Dendritic cell treated with granulocyte-macrophage colony-stimulating factor and Interleukin-4, amounts not matched to agents 40 ng/mL and 50 ng/mL, for 4 days (primary cell): ENCODE measurements at regions not wholly inside any gene's neighbourhood (a gene's known extent, or its start where the extent isn't known, plus 50 kb on each side); places are given as distances from the start of the nearest gene placed in this dataset.

ENCODE experiments used
- H3K27ac Mint-ChIP-seq: one replicate; pipeline ENCODE4 v1.8.0; 2022; ENCODE audit warnings: mild to moderate bottlenecking, mixed read lengths
- H3K27me3 Mint-ChIP-seq: one replicate; pipeline ENCODE4 v1.8.0; 2022; ENCODE audit warnings: mild to moderate bottlenecking, mixed read lengths
- H3K36me3 Mint-ChIP-seq: one replicate; pipeline ENCODE4 v1.8.0; 2022; ENCODE audit warnings: low read depth, mixed read lengths
- H3K4me1 Mint-ChIP-seq: one replicate; pipeline ENCODE4 v1.8.0; 2022; ENCODE audit warnings: low read depth, mixed read lengths
- H3K4me3 Mint-ChIP-seq: one replicate; pipeline ENCODE4 v1.8.0; 2022; ENCODE audit warnings: mild to moderate bottlenecking, moderate library complexity, mixed read lengths
- H3K9me3 Mint-ChIP-seq: one replicate; pipeline ENCODE4 v1.8.0; 2022; ENCODE audit warnings: mixed read lengths
- intact Hi-C: fragments of 100-400 bp; cut with micrococcal nuclease; formaldehyde crosslinking; loops from one replicate; pipeline ENCODE4 v1.15.0; 2022

- H3K27ac Mint-ChIP-seq, result no peak overlapping the region
- peaks cover 2% of the 10 kb centered on the region for H3K27me3 Mint-ChIP-seq
- H3K4me3 Mint-ChIP-seq, result no peak overlapping the region
Measured at GRCh38 chr5:124871303-124871702, 124.9 kb upstream of the ZNF608 start.

GRCh38 chr5:124872086-124872485 is 125.6 kb upstream of the ZNF608 start:
- intact Hi-C loops, result loop anchor here (1.0 kb wide), 1 partner anchor 9 kb away; no protein-coding TSS in a partner anchor

More at GRCh38 chr5:124871303-124871702, 124.9 kb upstream of the ZNF608 start:
- intact Hi-C loops, result no loop called here
- Mint-ChIP-seq H3K36me3 (no peaks in the 10 kb centered on the region), H3K9me3 (no peaks in the 10 kb centered on the region), H3K4me1 (peaks cover 10% of the 10 kb centered on the region)

GRCh38 chr5:124872615-124873014 is 126.2 kb upstream of the ZNF608 start:
- Mint-ChIP-seq H3K4me3 (no peak overlapping the region), H3K9me3 (no peaks in the 10 kb centered on the region), H3K27ac (no peak overlapping the region), H3K36me3 (no peaks in the 10 kb centered on the region), H3K27me3 (no peaks in the 10 kb centered on the region), H3K4me1 (no peaks in the 10 kb centered on the region)
- intact Hi-C loops, result loop anchor here (1.0 kb wide), 1 partner anchor 9 kb away; no protein-coding TSS in a partner anchor

More at GRCh38 chr5:124872086-124872485, 125.6 kb upstream of the ZNF608 start:
- H3K27me3 Mint-ChIP-seq, result no peaks in the 10 kb centered on the region
- no peak overlapping the region for H3K27ac Mint-ChIP-seq
- H3K9me3 Mint-ChIP-seq, result no peaks in the 10 kb centered on the region
- no peak overlapping the region for H3K4me3 Mint-ChIP-seq
- no peaks in the 10 kb centered on the region for H3K36me3 Mint-ChIP-seq
- peaks cover 2% of the 10 kb centered on the region for H3K4me1 Mint-ChIP-seq

- no peaks in the 10 kb centered on the region for H3K36me3 Mint-ChIP-seq
- intact Hi-C loops, result no loop called here
- no peaks in the 10 kb centered on the region for H3K9me3 Mint-ChIP-seq
- H3K27me3 Mint-ChIP-seq, result no peaks in the 10 kb centered on the region
- H3K4me3 Mint-ChIP-seq, result no peak overlapping the region
- no peak overlapping the region for H3K27ac Mint-ChIP-seq
- no peaks in the 10 kb centered on the region for H3K4me1 Mint-ChIP-seq
Measured at GRCh38 chr5:124873188-124873587, 126.7 kb upstream of the ZNF608 start.

GRCh38 chr5:124873713-124874112 is 127.3 kb upstream of the ZNF608 start:
- Mint-ChIP-seq H3K27ac (no peak overlapping the region), H3K9me3 (no peaks in the 10 kb centered on the region), H3K4me1 (peaks cover 2% of the 10 kb centered on the region), H3K36me3 (no peaks in the 10 kb centered on the region), H3K4me3 (no peak overlapping the region), H3K27me3 (no peaks in the 10 kb centered on the region)
- intact Hi-C loops, result no loop called here

- intact Hi-C loops, result no loop called here
- H3K4me1 Mint-ChIP-seq, result peaks cover 14% of the 10 kb centered on the region
- no peak overlapping the region for H3K4me3 Mint-ChIP-seq
- H3K27me3 Mint-ChIP-seq, result no peaks in the 10 kb centered on the region
- H3K27ac Mint-ChIP-seq, result no peak overlapping the region
- H3K9me3 Mint-ChIP-seq, result no peaks in the 10 kb centered on the region
- H3K36me3 Mint-ChIP-seq, result no peaks in the 10 kb centered on the region
Measured at GRCh38 chr5:124876566-124876965, 130.1 kb upstream of the ZNF608 start.

- H3K36me3 Mint-ChIP-seq, result no peaks in the 10 kb centered on the region
- intact Hi-C loops, result no loop called here
- no peak overlapping the region for H3K4me3 Mint-ChIP-seq
- peaks cover 14% of the 10 kb centered on the region for H3K4me1 Mint-ChIP-seq
- H3K27ac Mint-ChIP-seq, result no peak overlapping the region
- H3K27me3 Mint-ChIP-seq, result no peaks in the 10 kb centered on the region
- H3K9me3 Mint-ChIP-seq, result no peaks in the 10 kb centered on the region
Measured at GRCh38 chr5:124876983-124877382, 130.5 kb upstream of the ZNF608 start.

GRCh38 chr5:124877501-124878146 is 131.2 kb upstream of the ZNF608 start:
- Mint-ChIP-seq H3K4me3 (no peak overlapping the region), H3K4me1 (peaks cover 14% of the 10 kb centered on the region), H3K36me3 (no peaks in the 10 kb centered on the region), H3K9me3 (no peaks in the 10 kb centered on the region), H3K27me3 (no peaks in the 10 kb centered on the region), H3K27ac (no peak overlapping the region)
- intact Hi-C loops, result no loop called here

GRCh38 chr5:124878583-124879342 is 132.3 kb upstream of the ZNF608 start:
- no peaks in the 10 kb centered on the region for H3K27me3 Mint-ChIP-seq
- intact Hi-C loops, result no loop called here
- no peak overlapping the region for H3K4me3 Mint-ChIP-seq
- H3K27ac Mint-ChIP-seq, result no peak overlapping the region
- no peaks in the 10 kb centered on the region for H3K36me3 Mint-ChIP-seq
- H3K4me1 Mint-ChIP-seq, result peaks cover 14% of the 10 kb centered on the region
- no peaks in the 10 kb centered on the region for H3K9me3 Mint-ChIP-seq

- Mint-ChIP-seq H3K4me3 (no peak overlapping the region), H3K36me3 (no peaks in the 10 kb centered on the region), H3K27ac (no peak overlapping the region), H3K9me3 (no peaks in the 10 kb centered on the region), H3K4me1 (peaks cover 14% of the 10 kb centered on the region), H3K27me3 (no peaks in the 10 kb centered on the region)
- intact Hi-C loops, result loop anchor here (1.0 kb wide), 1 partner anchor 9 kb away; no protein-coding TSS in a partner anchor
Measured at GRCh38 chr5:124880903-124881697, 134.7 kb upstream of the ZNF608 start.

- no peak overlapping the region for H3K4me3 Mint-ChIP-seq
- no peaks in the 10 kb centered on the region for H3K36me3 Mint-ChIP-seq
- H3K27me3 Mint-ChIP-seq, result no peaks in the 10 kb centered on the region
- intact Hi-C loops, result no loop called here
- no peak overlapping the region for H3K27ac Mint-ChIP-seq
- peaks cover 13% of the 10 kb centered on the region for H3K4me1 Mint-ChIP-seq
- no peaks in the 10 kb centered on the region for H3K9me3 Mint-ChIP-seq
Measured at GRCh38 chr5:124883681-124884080, 137.2 kb upstream of the ZNF608 start.

- Mint-ChIP-seq H3K27ac (no peak overlapping the region), H3K4me3 (no peak overlapping the region), H3K36me3 (no peaks in the 10 kb centered on the region), H3K9me3 (no peaks in the 10 kb centered on the region), H3K27me3 (no peaks in the 10 kb centered on the region), H3K4me1 (peaks cover 13% of the 10 kb centered on the region)
- intact Hi-C loops, result no loop called here
Measured at GRCh38 chr5:124884114-124884513, 137.7 kb upstream of the ZNF608 start.

GRCh38 chr5:124885490-124885889 is 139.1 kb upstream of the ZNF608 start:
- peaks cover 7% of the 10 kb centered on the region for H3K4me1 Mint-ChIP-seq
- no peak overlapping the region for H3K27ac Mint-ChIP-seq
- no peaks in the 10 kb centered on the region for H3K27me3 Mint-ChIP-seq
- H3K9me3 Mint-ChIP-seq, result no peaks in the 10 kb centered on the region
- no peaks in the 10 kb centered on the region for H3K36me3 Mint-ChIP-seq
- no peak overlapping the region for H3K4me3 Mint-ChIP-seq
- intact Hi-C loops, result no loop called here

GRCh38 chr5:124887223-124887622 is 140.8 kb upstream of the ZNF608 start:
- H3K27ac Mint-ChIP-seq, result no peak overlapping the region
- H3K36me3 Mint-ChIP-seq, result no peaks in the 10 kb centered on the region
- no peaks in the 10 kb centered on the region for H3K27me3 Mint-ChIP-seq
- H3K4me1 Mint-ChIP-seq, result peaks cover 7% of the 10 kb centered on the region
- H3K9me3 Mint-ChIP-seq, result no peaks in the 10 kb centered on the region
- H3K4me3 Mint-ChIP-seq, result no peak overlapping the region
- intact Hi-C loops, result no loop called here
